Activated CD8-positive, alpha-beta memory T cell treated with anti-CD3 and anti-CD28 coated beads for 48 hours (primary cell): ENCODE measurements at regions not wholly inside any gene's neighbourhood (a gene's known extent, or its start where the extent isn't known, plus 50 kb on each side); places are given as distances from the start of the nearest gene placed in this dataset.

Experiments used
- DNase-seq, 3 experiments: peaks; one replicate each; pipeline ENCODE4 v3.0.0-alpha.2; 2020; ENCODE audit warnings: low read depth in 2 of 3, low spot score in 2 of 3

- no peak for DNase-seq
Measured at GRCh38 chr5:116685069-116685468, 110.4 kb upstream of the SEMA6A start.

- no peak for DNase-seq
Measured at GRCh38 chr5:116681334-116682013, 106.9 kb upstream of the SEMA6A start.

GRCh38 chr5:116675626-116675910 is 100.9 kb upstream of the SEMA6A start:
- no peak for DNase-seq

- DNase-seq = no peak
Measured at GRCh38 chr5:116674881-116675625, 100.4 kb upstream of the SEMA6A start.

GRCh38 chr5:116673453-116673852 is 98.8 kb upstream of the SEMA6A start:
- no peak for DNase-seq

- DNase-seq = no peak
Measured at GRCh38 chr5:116672203-116672602, 97.6 kb upstream of the SEMA6A start.

- no peak for DNase-seq
Measured at GRCh38 chr5:116671211-116671736, 96.7 kb upstream of the SEMA6A start.

- DNase-seq = no peak
Measured at GRCh38 chr5:116669261-116670031, 94.8 kb upstream of the SEMA6A start.

- DNase-seq = no peak
Measured at GRCh38 chr5:116668390-116668789, 93.8 kb upstream of the SEMA6A start.

GRCh38 chr5:116666901-116667300 is 92.3 kb upstream of the SEMA6A start:
- DNase-seq = no peak

- no peak for DNase-seq
Measured at GRCh38 chr5:116664988-116665387, 90.4 kb upstream of the SEMA6A start.

- DNase-seq = no peak
Measured at GRCh38 chr5:116663081-116663480, 88.5 kb upstream of the SEMA6A start.

- no peak for DNase-seq
Measured at GRCh38 chr5:116661419-116661818, 86.8 kb upstream of the SEMA6A start.

- DNase-seq = no peak
Measured at GRCh38 chr5:116660929-116661328, 86.3 kb upstream of the SEMA6A start.

- no peak for DNase-seq
Measured at GRCh38 chr5:116658830-116659229, 84.2 kb upstream of the SEMA6A start.

GRCh38 chr5:116658141-116658540 is 83.5 kb upstream of the SEMA6A start:
- no peak for DNase-seq

GRCh38 chr5:116655431-116655830 is 80.8 kb upstream of the SEMA6A start:
- no peak for DNase-seq

- DNase-seq = no peak
Measured at GRCh38 chr5:116654925-116655324, 80.3 kb upstream of the SEMA6A start.

GRCh38 chr5:116652903-116653302 is 78.3 kb upstream of the SEMA6A start:
- no peak for DNase-seq

- DNase-seq = no peak
Measured at GRCh38 chr5:116652196-116652729, 77.6 kb upstream of the SEMA6A start.

- DNase-seq = no peak
Measured at GRCh38 chr5:116651653-116652052, 77.0 kb upstream of the SEMA6A start.

- DNase-seq = no peak
Measured at GRCh38 chr5:116650964-116651363, 76.3 kb upstream of the SEMA6A start.
